ENCODE measurements at regions not wholly inside any gene's neighbourhood (a gene's known extent, or its start where the extent isn't known, plus 50 kb on each side); places are given as distances from the start of the nearest gene placed in this dataset.

- TF ChIP-seq, protein P1, sequence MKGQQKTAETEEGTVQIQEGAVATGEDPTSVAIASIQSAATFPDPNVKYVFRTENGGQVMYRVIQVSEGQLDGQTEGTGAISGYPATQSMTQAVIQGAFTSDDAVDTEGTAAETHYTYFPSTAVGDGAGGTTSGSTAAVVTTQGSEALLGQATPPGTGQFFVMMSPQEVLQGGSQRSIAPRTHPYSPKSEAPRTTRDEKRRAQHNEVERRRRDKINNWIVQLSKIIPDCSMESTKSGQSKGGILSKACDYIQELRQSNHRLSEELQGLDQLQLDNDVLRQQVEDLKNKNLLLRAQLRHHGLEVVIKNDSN (IDR thresholded peaks at IDR 0.05): no peak
- TF ChIP-seq, protein P2, sequence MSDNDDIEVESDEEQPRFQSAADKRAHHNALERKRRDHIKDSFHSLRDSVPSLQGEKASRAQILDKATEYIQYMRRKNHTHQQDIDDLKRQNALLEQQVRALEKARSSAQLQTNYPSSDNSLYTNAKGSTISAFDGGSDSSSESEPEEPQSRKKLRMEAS (IDR thresholded peaks at IDR 0.05): no peak
- TF ChIP-seq EP300 (IDR thresholded peaks at IDR 0.05; ENCODE audit: borderline replicate concordance): no peak
- TF ChIP-seq, protein P3, sequence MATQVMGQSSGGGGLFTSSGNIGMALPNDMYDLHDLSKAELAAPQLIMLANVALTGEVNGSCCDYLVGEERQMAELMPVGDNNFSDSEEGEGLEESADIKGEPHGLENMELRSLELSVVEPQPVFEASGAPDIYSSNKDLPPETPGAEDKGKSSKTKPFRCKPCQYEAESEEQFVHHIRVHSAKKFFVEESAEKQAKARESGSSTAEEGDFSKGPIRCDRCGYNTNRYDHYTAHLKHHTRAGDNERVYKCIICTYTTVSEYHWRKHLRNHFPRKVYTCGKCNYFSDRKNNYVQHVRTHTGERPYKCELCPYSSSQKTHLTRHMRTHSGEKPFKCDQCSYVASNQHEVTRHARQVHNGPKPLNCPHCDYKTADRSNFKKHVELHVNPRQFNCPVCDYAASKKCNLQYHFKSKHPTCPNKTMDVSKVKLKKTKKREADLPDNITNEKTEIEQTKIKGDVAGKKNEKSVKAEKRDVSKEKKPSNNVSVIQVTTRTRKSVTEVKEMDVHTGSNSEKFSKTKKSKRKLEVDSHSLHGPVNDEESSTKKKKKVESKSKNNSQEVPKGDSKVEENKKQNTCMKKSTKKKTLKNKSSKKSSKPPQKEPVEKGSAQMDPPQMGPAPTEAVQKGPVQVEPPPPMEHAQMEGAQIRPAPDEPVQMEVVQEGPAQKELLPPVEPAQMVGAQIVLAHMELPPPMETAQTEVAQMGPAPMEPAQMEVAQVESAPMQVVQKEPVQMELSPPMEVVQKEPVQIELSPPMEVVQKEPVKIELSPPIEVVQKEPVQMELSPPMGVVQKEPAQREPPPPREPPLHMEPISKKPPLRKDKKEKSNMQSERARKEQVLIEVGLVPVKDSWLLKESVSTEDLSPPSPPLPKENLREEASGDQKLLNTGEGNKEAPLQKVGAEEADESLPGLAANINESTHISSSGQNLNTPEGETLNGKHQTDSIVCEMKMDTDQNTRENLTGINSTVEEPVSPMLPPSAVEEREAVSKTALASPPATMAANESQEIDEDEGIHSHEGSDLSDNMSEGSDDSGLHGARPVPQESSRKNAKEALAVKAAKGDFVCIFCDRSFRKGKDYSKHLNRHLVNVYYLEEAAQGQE (IDR thresholded peaks at IDR 0.05; ENCODE audit: low read depth): no peak
Observed at GRCh38 chr5:63822614-63823013, 139.6 kb downstream of the HTR1A start.
